Femur (tissue), 1 donor: ENCODE measurements at regions not wholly inside any gene's neighbourhood (a gene's known extent, or its start where the extent isn't known, plus 50 kb on each side); places are given as distances from the start of the nearest gene placed in this dataset.

Experiments
- DNase-seq: peaks from one replicate; pipeline ENCODE4 v3.0.0-alpha.2; 2017

- DNase-seq: no peak
These were observed 124.8 kb downstream of the TTC32 start for GRCh38 chr2:19776941-19777514.

DNA sequence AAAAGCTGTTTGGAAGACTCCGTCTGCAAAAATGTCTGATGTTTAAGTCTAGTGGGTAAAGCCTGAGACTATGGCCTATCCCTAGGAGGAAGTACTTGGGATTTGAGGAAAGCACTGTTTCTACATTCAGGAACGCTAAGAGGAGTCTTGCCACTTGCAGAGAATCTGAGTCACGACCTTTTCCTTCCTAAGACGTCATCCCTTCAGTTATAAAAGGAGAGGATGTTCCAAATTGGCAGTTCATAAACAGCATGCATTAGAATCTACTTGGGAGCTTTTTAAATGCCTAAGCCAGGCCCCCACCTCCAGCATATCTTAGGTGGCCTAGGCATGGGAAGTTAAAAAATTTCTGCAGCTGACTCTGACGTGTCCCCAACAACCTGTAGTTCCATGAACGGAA lies 125.9 kb downstream of the TTC32 start:
- DNase-seq: no peak

GRCh38 chr2:19775315-19775714 lies 126.5 kb downstream of the TTC32 start:
- no peak for DNase-seq

DNA sequence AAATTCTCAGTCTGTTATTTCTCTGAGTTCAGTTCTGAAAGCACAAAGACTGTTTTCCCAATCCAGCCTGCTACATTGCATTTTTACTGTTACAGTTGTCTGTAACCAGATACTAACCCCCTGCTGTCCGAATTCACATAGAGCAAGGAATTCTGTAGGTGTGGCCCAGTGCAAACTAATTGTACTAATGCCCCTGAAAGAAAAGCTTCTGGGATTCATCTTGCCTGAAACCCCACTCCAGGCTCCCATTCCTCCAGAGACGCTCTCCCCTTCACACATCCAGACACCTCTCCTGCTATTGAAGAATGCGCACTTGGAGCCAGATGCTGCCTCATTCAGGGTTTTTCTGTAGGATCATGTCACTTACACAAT lies 127.0 kb downstream of the TTC32 start:
- DNase-seq: no peak

GRCh38 chr2:19772981-19773380 lies 128.8 kb downstream of the TTC32 start:
- no peak for DNase-seq

GRCh38 chr2:19769513-19769912 lies 132.3 kb downstream of the TTC32 start:
- DNase-seq: no peak

DNA sequence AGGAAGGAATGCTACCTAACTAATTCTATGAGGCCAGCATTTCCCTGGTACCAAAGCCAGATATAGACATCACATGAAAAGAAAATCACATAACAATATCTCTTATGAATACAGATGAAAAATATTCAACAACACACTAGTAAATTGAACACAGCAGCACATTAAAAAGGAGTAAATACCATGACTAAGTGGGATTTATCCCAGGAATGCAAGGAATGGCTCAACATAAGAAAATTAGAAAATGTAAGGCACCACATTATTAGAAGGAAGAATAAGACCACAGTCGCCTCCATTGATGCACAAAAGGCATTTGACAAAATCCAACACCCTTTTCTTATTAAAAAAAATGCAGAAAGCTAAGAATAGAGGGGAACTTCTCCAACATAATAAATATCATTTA lies 133.9 kb downstream of the TTC32 start:
- DNase-seq: no peak

- no peak for DNase-seq
These were observed 136.8 kb downstream of the TTC32 start for GRCh38 chr2:19764998-19765397.

DNA sequence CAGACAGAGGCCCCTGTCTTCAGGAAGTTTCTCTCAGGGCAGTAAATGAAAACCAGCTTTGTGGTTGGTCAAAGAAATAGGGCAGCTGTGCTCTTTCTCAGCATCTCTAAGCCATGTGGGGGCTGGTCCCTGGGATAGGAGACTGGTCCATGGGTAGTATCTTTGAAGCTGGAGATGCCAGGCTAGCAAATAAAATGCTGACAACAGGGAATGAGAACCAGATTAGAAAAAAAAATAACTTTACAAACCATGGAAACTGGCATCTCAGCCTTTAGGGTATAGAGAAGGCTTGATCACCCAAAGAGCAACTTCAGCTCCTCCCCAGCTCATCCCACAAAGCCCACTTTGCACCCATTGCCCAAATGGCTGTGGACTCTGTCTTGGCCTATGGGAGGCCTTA lies 138.1 kb downstream of the TTC32 start:
- DNase-seq: no peak

GRCh38 chr2:19762959-19763605 lies 138.7 kb downstream of the TTC32 start:
- no peak for DNase-seq

- DNase-seq: no peak
These were observed 139.6 kb downstream of the TTC32 start for GRCh38 chr2:19762142-19762541.

- no peak for DNase-seq
These were observed 141.9 kb downstream of the TTC32 start for GRCh38 chr2:19759880-19760279.

GRCh38 chr2:19758658-19759057 lies 143.1 kb downstream of the TTC32 start:
- no peak for DNase-seq

- DNase-seq: no peak
These were observed 144.2 kb downstream of the TTC32 start for GRCh38 chr2:19757586-19757985.

GRCh38 chr2:19754907-19755306 lies 146.9 kb downstream of the TTC32 start:
- no peak for DNase-seq

DNA sequence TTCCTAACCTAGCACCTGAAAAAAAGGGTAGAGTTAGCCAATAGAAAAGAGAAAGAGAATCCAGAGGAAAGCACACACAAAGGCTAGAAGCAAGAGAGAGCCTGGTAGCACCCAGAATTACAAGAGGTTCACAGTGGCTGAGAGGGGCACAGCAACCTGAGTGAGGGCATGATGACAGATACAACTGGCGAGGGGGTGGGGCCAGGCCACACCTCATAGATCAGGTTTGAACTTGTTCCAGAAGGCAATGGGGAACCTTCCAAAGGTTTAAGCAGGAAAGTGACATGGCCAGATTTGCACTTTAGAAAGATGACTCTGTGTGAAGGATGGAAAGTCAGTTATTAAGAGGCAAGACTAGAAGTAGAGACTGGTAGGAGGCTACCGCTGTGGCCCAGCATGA lies 148.0 kb downstream of the TTC32 start:
- DNase-seq: no peak

DNA sequence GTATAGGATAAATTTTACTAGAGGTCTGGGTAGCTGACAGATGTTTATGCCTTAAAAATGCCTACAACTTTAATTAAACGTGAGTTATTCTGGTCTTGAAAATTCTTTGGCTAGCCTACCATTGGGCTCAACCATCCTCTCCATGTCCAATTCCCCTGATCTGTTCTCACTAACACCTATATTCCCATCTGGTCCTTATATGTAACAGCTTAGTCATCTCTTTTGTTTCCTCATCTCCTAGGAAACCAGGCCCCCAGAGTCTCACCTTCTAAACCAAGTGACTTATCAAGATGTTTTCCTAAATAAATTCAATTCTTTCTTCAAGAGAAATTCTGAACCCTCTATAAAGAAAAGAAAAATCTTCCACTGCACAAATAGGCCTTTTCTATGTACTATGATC lies 148.5 kb downstream of the TTC32 start:
- DNase-seq: no peak

- DNase-seq: no peak
These were observed 149.3 kb downstream of the TTC32 start for GRCh38 chr2:19752500-19752899.

DNA sequence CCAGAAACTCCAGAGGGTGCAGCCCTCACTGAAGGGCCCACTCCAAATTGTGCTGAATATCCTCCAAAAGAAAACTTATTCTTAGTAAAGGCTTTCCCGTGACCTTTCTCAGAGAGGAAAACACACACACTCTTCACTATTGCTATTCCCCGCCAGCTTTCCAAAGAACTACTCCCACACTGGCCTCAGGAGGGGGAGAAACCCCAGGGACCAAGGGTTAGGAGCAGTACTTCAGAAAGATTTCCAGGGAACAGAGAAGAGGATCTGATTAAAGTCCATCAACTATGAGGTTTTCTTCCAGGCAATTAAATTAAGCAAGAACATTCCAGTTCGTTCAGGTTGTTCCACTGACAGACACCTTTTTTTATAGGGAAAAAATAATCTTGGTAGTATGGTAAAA lies 150.2 kb downstream of the TTC32 start:
- DNase-seq: no peak

GRCh38 chr2:19750136-19750535 lies 151.6 kb downstream of the TTC32 start:
- no peak for DNase-seq

DNA sequence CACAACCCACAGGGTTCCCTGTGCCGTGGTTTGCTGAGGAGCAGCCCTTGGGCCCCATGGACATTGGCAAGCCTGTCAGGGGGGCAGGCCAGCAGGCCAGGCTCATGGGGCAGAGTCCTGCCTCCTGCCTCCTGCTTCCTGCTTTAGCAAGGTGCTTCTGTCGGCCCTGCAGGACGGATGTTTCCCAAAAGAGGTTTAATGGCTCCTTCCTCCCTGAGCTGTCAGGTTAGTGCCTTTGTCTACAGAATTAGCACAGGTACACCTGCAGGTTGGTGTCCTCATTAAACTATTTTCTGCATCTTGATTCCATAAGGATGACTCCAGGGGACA lies 152.3 kb downstream of the TTC32 start:
- DNase-seq: no peak

GRCh38 chr2:19748711-19749506 lies 152.9 kb downstream of the TTC32 start:
- DNase-seq: no peak

GRCh38 chr2:19748073-19748375 lies 153.8 kb downstream of the TTC32 start:
- DNase-seq: no peak

DNA sequence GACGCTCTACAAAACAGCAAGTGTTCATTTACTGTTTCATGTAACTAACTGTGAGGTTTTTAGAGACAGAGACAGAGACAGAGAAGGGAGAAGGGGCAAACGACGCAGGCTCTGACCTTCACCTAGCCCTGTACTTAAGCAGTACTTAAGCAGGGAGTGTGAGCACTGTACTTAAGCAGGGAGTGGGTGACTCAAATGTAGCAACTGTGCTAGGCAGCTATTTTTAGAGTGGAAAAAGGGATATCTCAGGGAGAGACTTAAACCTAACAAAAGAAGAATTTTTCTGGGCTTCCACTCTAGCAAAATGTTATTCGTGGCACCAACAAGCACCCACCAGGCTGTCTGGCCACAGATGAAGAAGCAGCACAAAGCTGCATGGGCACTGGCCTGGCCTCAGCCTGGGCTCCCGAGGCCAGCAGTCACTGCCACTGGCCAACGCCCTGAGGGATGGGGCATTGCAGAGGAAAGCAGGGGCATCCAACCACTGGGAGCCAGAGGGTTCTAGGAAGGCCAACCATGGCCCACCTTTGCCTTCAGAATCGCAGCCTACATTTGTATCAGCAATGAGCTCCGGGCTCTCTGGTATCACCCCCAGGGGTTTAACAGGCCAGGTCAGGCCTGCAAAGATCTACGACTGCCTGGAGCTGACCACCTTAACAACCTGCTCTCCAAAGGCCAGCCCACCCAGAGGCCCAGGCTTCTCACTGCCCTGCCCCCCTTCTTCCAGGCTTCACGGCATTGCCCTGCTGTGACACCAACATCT lies 154.3 kb downstream of the TTC32 start:
- no peak for DNase-seq
